HL-60 (cell line): ENCODE measurements at regions not wholly inside any gene's neighbourhood (a gene's known extent, or its start where the extent isn't known, plus 50 kb on each side); places are given as distances from the start of the nearest gene placed in this dataset.

Experiments used
- GABPA ChIP-seq: IDR thresholded peaks from 2 replicates; pipeline ENCODE4 v1.6.1; 2012; ENCODE audit warnings: low read depth
- POLR2AphosphoS5 ChIP-seq: IDR thresholded peaks from 2 replicates; pipeline ENCODE4 v1.6.1; 2012; ENCODE audit warnings: low read depth
- REST ChIP-seq: IDR thresholded peaks from 2 replicates; pipeline ENCODE4 v1.6.1; 2012; ENCODE audit warnings: low read depth; ENCODE audit not compliant: insufficient replicate concordance
- TF ChIP-seq, protein P1 (sequence below): IDR thresholded peaks from one replicate; pipeline ENCODE4 v1.5.1; 2011; ENCODE audit warnings: low read length, control low read depth, inconsistent platforms; ENCODE audit not compliant: insufficient read depth

DNA sequence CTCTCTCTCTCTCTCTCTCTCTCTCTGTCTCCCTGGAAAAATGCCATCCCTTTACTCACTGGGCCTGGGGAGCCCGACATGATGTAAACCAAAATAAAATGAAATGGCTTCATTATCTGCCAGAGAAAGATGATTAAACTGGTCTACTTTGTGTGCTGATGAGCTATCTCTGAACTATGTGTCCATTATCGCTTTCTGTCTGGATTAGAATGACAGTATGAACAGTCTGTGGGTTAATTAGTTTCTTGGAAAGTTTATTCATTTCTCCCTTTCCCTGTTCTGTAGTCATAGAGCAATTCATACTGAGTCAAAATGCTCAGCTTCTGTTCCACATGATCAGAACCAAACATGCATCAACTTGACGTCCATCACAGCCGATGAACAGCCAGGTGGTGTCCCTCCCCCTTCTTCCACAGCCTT, 72.4 kb upstream of the KCND3 start:
- TF ChIP-seq, protein P1, sequence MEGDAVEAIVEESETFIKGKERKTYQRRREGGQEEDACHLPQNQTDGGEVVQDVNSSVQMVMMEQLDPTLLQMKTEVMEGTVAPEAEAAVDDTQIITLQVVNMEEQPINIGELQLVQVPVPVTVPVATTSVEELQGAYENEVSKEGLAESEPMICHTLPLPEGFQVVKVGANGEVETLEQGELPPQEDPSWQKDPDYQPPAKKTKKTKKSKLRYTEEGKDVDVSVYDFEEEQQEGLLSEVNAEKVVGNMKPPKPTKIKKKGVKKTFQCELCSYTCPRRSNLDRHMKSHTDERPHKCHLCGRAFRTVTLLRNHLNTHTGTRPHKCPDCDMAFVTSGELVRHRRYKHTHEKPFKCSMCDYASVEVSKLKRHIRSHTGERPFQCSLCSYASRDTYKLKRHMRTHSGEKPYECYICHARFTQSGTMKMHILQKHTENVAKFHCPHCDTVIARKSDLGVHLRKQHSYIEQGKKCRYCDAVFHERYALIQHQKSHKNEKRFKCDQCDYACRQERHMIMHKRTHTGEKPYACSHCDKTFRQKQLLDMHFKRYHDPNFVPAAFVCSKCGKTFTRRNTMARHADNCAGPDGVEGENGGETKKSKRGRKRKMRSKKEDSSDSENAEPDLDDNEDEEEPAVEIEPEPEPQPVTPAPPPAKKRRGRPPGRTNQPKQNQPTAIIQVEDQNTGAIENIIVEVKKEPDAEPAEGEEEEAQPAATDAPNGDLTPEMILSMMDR, result no peak
- TF ChIP-seq REST (no peak), POLR2AphosphoS5 (no peak), GABPA (no peak)
